Right cardiac atrium (tissue), 5 donors: ENCODE measurements at regions not wholly inside any gene's neighbourhood (a gene's known extent, or its start where the extent isn't known, plus 50 kb on each side); places are given as distances from the start of the nearest gene placed in this dataset.

Experiments used
- ATAC-seq, 2 donors: fragments of 200-7000 bp; cut with Tn5 transposase; one replicate each; pipeline versions ENCODE4 v1.8.0 to v1.9.1; 2020; ENCODE audit warnings: moderate library complexity in 2 of 2, mild to moderate bottlenecking in 1 of 2
- DNase-seq, 3 donors: peaks; one replicate each; pipeline ENCODE4 v3.0.0-alpha.2; 2020
- H3K27ac ChIP-seq: one replicate; pipeline ENCODE4 v1.5.1; 2013; ENCODE audit warnings: mild to moderate bottlenecking, low read length, control low read depth, moderate library complexity
- H3K27me3 ChIP-seq: one replicate; pipeline ENCODE4 v1.6.1; 2013; ENCODE audit not compliant: control insufficient read depth, insufficient read depth
- H3K4me1 ChIP-seq: one replicate; pipeline ENCODE4 v1.6.1; 2013; ENCODE audit warnings: low read length; ENCODE audit not compliant: control insufficient read depth, insufficient read depth
- H3K4me3 ChIP-seq: one replicate; pipeline ENCODE4 v1.5.1; 2013; ENCODE audit warnings: low read length, control low read depth
- H3K9me3 ChIP-seq: one replicate; pipeline ENCODE4 v1.6.1; 2013; ENCODE audit warnings: low read length; ENCODE audit not compliant: control insufficient read depth
- WGBS: extraction: QIAGEN DNeasy Blood & Tissue Kit; methylation state at CpG from one replicate; pipeline ENCODE4 v1.1.7; 2013; 5-methylcytosine and 5-hydroxymethylcytosine counted together
- intact Hi-C, 4 donors: fragments of 100-400 bp; cut with DNase I; formaldehyde crosslinking; loops; one replicate each; pipeline versions ENCODE4 v1.11.0 to v1.14.0; 2022 to 2023
- donor health status: healthy with polysubstance abuse.
- donor health status: DM: no; HTN: yes; CAD: no.
- donor health status: DM: no; HTN: no; CAD: no.
- donor health status: DM: no; HTN: yes; CAD: no; lungs with severe emphysema.
- donor health status: DM: yes; HTN: yes; CAD: no.

GRCh38 chr1:83813576-83813975, 185.4 kb downstream of the TTLL7 start:
- no peaks in the 10 kb centered on the region for H3K9me3 ChIP-seq
- intact Hi-C loops: no loop called here
- no peak for ATAC-seq
- no peak overlapping the region for H3K4me3 ChIP-seq
- H3K27ac ChIP-seq: no peak overlapping the region
- WGBS: 78% methylated on average over 4 of the region's 4 CpGs
- H3K4me1 ChIP-seq: peaks cover 4% of the 10 kb centered on the region
- no peak for DNase-seq
- no peaks in the 10 kb centered on the region for H3K27me3 ChIP-seq

DNA sequence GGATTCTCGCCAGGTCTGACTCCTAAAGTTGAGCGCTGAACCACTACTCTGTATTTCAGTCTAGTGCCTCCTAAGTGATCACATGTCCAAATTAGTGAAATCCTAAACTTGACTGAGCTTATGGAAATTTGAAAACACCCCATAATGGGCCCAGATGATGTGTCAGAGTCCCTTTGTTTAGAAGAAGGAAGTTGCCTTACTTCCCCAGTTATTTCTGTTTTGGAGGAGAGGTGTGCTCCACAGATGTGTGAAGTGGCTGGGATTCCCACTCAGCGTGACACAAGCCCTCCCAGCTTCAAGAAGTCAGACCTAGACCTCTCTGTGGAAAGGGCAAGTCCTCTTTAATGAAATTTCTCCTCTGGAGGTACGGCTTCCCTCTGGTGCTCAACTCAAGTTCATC, 188.8 kb downstream of the TTLL7 start:
- Histone ChIP-seq H3K4me1 (no peaks in the 10 kb centered on the region), H3K4me3 (no peak overlapping the region), H3K27me3 (no peaks in the 10 kb centered on the region), H3K9me3 (no peaks in the 10 kb centered on the region), H3K27ac (no peak overlapping the region)
- ATAC-seq (no peak), DNase-seq (no peak)
- 87% methylated on average over 4 of the region's 4 CpGs for WGBS
- intact Hi-C loops: no loop called here

DNA sequence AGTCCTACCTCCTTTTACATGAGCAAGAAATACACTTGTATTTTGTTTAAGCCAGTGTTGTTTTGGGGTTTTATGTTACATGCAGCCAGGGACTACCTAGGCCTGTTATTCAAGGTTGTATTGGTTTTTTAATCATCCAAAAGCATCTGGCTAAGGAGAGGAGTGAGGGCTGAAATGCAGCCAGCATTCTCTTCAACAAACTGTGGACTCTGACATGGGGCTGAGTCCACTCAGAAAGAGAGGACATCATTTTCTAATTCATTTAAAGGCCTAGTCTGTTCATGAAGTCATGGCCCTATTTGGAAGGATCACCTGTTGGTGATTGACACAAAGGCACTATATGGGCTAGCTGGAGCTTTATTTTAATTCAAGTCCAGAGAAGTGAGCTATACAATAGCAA, 190.4 kb downstream of the TTLL7 start:
- Histone ChIP-seq H3K4me3 (no peak overlapping the region), H3K4me1 (no peaks in the 10 kb centered on the region), H3K9me3 (no peaks in the 10 kb centered on the region), H3K27me3 (no peaks in the 10 kb centered on the region), H3K27ac (no peak overlapping the region)
- intact Hi-C loops: no loop called here
- no peak for DNase-seq
- ATAC-seq: no peak

DNA sequence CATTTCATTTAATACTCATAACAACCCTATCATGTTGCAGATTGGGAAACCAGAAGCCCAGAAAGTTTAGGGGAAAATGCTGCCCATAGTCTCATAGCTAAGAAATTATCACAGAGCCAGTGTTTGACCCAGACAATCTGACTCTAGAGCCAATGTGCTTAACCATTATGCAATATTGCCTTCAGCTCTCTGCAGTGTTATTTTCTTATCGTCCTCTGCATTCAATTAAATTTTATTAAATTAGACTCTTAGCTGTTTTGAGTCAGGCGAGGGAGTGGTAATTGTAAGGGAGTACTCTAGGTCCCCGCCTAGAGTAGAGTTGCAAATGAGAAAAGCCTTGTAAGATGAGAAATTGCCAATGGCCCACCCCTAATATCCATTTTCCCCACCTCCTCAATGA, 191.1 kb downstream of the TTLL7 start:
- no peak overlapping the region for H3K4me3 ChIP-seq
- WGBS: 94% methylated on average over 3 of the region's 3 CpGs
- ATAC-seq: no peak

DNA sequence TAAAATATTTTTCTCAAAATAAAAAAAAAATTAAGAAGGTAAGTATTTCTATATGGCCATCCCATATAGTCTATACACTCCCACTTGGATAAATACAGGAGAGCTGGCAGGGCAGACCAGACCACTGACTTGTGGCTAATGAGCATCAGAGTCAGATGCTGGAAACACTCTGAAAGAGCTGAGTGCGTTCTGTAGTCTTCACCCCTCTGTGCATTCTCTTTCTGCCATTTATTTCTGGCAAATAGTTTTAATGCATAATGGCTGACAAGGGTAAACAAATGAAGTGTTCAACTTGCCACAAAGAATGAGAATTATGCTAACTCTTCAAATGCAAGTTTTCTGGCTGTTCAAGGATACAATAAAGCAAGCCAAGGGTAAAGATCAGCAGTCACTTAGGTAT, 191.7 kb downstream of the TTLL7 start:
- no peak for DNase-seq
- Histone ChIP-seq H3K9me3 (no peaks in the 10 kb centered on the region), H3K27ac (no peak overlapping the region), H3K4me1 (peaks cover 2% of the 10 kb centered on the region), H3K4me3 (no peak overlapping the region), H3K27me3 (no peaks in the 10 kb centered on the region)
- intact Hi-C loops: no loop called here
- 90% methylated on average over 1 of the region's 1 CpG for WGBS
- ATAC-seq: no peak

More for the DNA sequence above, 191.1 kb downstream of the TTLL7 start:
- no peaks in the 10 kb centered on the region for H3K27me3 ChIP-seq
- DNase-seq: no peak
- no peaks in the 10 kb centered on the region for H3K9me3 ChIP-seq
- no peak overlapping the region for H3K27ac ChIP-seq
- no peaks in the 10 kb centered on the region for H3K4me1 ChIP-seq
- intact Hi-C loops: no loop called here

GRCh38 chr1:83805921-83806320, 193.0 kb downstream of the TTLL7 start:
- WGBS: 87% methylated on average over 4 of the region's 4 CpGs
- intact Hi-C loops: no loop called here
- Histone ChIP-seq H3K9me3 (no peaks in the 10 kb centered on the region), H3K4me1 (peaks cover 2% of the 10 kb centered on the region), H3K27ac (no peak overlapping the region), H3K4me3 (no peak overlapping the region), H3K27me3 (no peaks in the 10 kb centered on the region)
- ATAC-seq (no peak), DNase-seq (no peak)

- intact Hi-C loops: no loop called here
- peaks cover 7% of the 10 kb centered on the region for H3K4me1 ChIP-seq
- H3K4me3 ChIP-seq: no peak overlapping the region
- peak overlapping the region; percentile 28 for H3K27ac ChIP-seq
- 29% methylated on average over 8 of the region's 8 CpGs for WGBS
- no peaks in the 10 kb centered on the region for H3K27me3 ChIP-seq
- no peaks in the 10 kb centered on the region for H3K9me3 ChIP-seq
- DNase-seq: peak; percentile 11 to 35 (median 33)
- peak; percentile 18 to 59 for ATAC-seq
Observed at GRCh38 chr1:83802460-83803152, 196.3 kb downstream of the TTLL7 start.

GRCh38 chr1:83802023-83802422, 196.9 kb downstream of the TTLL7 start:
- Histone ChIP-seq H3K9me3 (no peaks in the 10 kb centered on the region), H3K4me1 (peaks cover 7% of the 10 kb centered on the region), H3K27ac (no peak overlapping the region), H3K4me3 (no peak overlapping the region), H3K27me3 (no peaks in the 10 kb centered on the region)
- no peak for DNase-seq
- intact Hi-C loops: no loop called here
- ATAC-seq: peak in 1 of 2 donors; percentile 43
- WGBS: 50% methylated on average over 3 of the region's 3 CpGs

DNA sequence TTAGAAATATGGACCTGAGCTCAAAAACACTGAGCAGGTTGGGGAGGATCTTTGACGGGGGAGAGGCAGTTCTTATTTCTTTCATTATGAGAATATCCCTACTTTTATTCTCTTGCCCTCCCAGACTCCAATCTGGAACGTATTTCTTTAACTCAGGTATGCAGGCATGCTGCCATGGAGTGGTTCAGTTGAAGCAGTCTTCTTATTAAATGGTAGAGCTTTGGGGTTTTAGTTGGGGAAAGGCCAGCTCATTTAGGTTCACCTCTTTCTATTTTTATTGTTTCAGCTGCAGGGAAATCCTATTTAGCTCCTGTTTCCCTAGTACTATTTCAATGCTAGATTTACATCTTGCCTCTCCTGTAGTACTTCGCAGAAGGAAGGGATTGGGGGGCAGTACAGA, 198.9 kb downstream of the TTLL7 start:
- DNase-seq (no peak), ATAC-seq (no peak)
- Histone ChIP-seq H3K4me1 (peaks cover 7% of the 10 kb centered on the region), H3K4me3 (no peak overlapping the region), H3K27ac (no peak overlapping the region), H3K9me3 (no peaks in the 10 kb centered on the region), H3K27me3 (no peaks in the 10 kb centered on the region)
- intact Hi-C loops: no loop called here
- WGBS: 47% methylated on average over 3 of the region's 3 CpGs

GRCh38 chr1:83799594-83799993, 199.3 kb downstream of the TTLL7 start:
- no peak overlapping the region for H3K27ac ChIP-seq
- WGBS: 21% methylated on average over 1 of the region's 1 CpG
- ATAC-seq: peak in 1 of 2 donors; percentile 51
- no peaks in the 10 kb centered on the region for H3K9me3 ChIP-seq
- intact Hi-C loops: no loop called here
- no peak overlapping the region for H3K4me3 ChIP-seq
- DNase-seq: peak in 1 of 3 donors; percentile 19
- H3K27me3 ChIP-seq: no peaks in the 10 kb centered on the region
- H3K4me1 ChIP-seq: peaks cover 7% of the 10 kb centered on the region

GRCh38 chr1:83798965-83799364, 200.0 kb downstream of the TTLL7 start:
- ATAC-seq (no peak), DNase-seq (no peak)
- no peaks in the 10 kb centered on the region for H3K27me3 ChIP-seq
- intact Hi-C loops: no loop called here
- no peak overlapping the region for H3K4me3 ChIP-seq
- H3K9me3 ChIP-seq: no peaks in the 10 kb centered on the region
- peaks cover 7% of the 10 kb centered on the region for H3K4me1 ChIP-seq
- H3K27ac ChIP-seq: no peak overlapping the region

DNA sequence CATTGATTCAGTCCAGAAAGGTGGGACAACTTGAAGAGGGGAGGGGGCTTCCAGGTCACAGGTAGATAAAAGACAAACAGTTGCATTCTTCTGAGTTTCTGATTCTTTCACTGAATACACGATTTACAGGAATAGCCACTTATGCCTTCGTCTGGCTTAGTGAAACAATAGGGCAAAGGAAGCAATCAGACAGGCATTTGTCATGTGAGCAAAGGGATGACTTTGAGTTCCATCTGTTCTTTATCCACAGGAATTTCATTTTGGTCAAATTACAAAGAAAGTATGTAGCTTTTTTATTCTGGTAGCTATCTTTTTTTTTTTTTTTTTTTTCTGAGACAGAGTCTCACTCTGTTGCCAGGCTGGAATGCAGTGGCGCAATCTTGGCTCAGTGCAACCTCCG, 202.5 kb downstream of the TTLL7 start:
- H3K4me1 ChIP-seq: peaks cover 6% of the 10 kb centered on the region
- H3K9me3 ChIP-seq: no peaks in the 10 kb centered on the region
- H3K4me3 ChIP-seq: no peak overlapping the region
- intact Hi-C loops: no loop called here
- WGBS: 92% methylated on average over 4 of the region's 4 CpGs
- H3K27ac ChIP-seq: no peak overlapping the region
- no peaks in the 10 kb centered on the region for H3K27me3 ChIP-seq
- DNase-seq: no peak
- no peak for ATAC-seq
